ENCODE measurements at regions not wholly inside any gene's neighbourhood (a gene's known extent, or its start where the extent isn't known, plus 50 kb on each side); places are given as distances from the start of the nearest gene placed in this dataset.

DNA sequence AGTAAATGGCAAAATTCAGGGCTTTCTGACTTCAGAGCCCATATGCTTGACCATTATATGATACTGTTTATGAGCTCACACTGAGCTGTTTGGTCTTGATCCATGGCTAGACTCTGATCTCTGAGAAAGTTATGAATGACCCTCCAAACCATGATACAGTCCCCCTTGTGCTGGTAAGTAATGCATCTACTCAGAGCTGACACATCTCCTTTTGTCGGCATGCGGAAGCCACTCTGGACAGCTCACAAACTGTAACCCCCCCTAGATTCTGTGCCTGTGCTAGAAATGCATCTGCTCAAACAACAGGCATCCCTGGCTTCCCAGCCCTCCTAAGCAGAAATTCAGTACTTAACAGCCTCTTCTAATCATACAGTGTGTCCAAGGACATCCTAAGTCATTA lies 150.8 kb upstream of the RAG2 start:
- TF ChIP-seq, protein P1, sequence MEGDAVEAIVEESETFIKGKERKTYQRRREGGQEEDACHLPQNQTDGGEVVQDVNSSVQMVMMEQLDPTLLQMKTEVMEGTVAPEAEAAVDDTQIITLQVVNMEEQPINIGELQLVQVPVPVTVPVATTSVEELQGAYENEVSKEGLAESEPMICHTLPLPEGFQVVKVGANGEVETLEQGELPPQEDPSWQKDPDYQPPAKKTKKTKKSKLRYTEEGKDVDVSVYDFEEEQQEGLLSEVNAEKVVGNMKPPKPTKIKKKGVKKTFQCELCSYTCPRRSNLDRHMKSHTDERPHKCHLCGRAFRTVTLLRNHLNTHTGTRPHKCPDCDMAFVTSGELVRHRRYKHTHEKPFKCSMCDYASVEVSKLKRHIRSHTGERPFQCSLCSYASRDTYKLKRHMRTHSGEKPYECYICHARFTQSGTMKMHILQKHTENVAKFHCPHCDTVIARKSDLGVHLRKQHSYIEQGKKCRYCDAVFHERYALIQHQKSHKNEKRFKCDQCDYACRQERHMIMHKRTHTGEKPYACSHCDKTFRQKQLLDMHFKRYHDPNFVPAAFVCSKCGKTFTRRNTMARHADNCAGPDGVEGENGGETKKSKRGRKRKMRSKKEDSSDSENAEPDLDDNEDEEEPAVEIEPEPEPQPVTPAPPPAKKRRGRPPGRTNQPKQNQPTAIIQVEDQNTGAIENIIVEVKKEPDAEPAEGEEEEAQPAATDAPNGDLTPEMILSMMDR (IDR thresholded peaks at IDR 0.05), result no peak
- H3K9me3 ChIP-seq, result no peaks in the 10 kb centered on the region
- H3K4me3 ChIP-seq, result no peak overlapping the region
- peaks cover 6% of the 10 kb centered on the region for H3K4me1 ChIP-seq (ENCODE audit: low read depth)
- H3K36me3 ChIP-seq (ENCODE audit: low read depth), result no peaks in the 10 kb centered on the region
- intact Hi-C loops (cut with DNase I, micrococcal nuclease), result no loop called here
- ATAC-seq (no peak), DNase-seq (no peak)

DNA sequence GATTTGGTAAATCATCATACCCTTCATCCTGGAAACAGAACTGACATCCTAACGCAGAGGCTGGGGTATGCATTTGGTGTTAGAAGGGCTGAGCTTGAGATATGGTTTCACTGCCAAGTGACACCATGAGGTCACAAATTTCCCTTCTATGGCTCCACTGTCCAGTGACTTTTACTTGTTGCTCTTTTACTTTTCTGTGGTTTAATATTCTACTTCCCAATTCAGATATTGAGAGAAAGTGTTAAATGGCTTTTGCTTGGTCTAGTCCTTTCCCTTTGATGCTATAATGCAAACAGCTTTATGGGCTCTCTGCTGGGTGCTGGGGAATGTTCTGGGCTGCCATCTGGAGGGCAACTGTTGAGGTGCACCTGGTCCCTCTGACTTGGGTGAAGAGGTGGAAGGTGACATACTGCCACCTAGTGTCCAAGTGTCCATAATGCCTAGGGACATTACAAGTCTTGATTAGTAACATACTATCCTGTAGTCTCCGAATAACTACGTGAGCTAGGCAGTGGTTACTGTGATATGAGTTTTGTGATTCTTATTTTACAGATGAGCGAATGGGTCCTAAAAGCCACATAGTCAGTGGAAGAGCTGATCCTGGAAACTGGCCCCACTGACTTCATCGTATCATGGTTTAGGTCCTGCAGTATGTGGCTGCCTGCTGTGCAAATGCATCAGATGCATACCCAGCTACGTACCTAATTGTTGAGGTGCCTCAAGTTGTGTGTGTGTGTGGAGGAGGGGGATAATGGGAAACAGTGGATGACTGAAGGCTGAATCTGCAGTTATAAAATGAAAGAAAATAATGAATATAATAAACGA lies 149.1 kb upstream of the RAG2 start:
- H3K4me1 ChIP-seq (ENCODE audit: low read depth), result peaks cover 6% of the 10 kb centered on the region
- intact Hi-C loops (cut with DNase I, micrococcal nuclease), result no loop called here
- H3K9me3 ChIP-seq, result no peaks in the 10 kb centered on the region
- peak; percentile 100 for ATAC-seq
- peak; percentile 79 to 98 (median 90) for DNase-seq
- TF ChIP-seq, protein P1 (IDR thresholded peaks at IDR 0.05), result peak; percentile 93
- H3K36me3 ChIP-seq (ENCODE audit: low read depth), result no peaks in the 10 kb centered on the region
- H3K4me3 ChIP-seq, result no peak overlapping the region

DNA sequence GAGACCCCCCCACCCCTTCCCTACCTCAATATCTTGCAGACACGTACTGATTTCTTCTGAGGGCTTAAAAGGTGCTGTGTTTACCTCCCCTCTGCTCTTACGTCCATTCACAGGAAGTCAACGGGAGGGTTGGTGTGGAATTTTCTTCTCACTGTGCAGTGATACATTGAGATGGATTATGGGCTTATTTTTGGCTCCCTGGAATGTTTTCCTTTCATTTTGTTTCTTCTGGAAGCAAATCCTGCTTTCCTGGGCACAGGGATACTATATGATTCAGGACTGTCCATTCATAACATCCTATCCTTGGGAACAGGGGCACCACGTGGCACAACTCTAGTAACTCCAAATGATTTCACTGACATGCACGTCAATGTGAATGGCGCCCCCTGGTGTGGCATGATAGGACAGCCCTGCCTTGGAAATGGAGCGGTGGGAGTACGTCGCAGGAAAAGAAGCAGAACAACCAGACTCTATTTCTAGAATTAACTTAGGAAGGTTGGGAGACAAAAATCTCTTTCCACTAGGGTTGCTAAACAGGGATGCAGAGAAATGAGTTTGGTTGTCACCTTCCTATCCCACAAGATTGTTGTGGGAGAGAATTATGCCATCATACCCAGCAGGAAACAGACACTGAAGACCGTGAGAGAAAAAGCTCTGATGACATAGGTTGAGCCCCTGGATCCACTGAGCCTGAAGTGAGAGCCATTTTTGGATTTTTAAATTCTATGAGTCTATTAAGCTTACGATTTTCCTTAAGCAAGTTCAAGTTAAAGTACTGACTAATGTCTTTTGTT lies 146.5 kb upstream of the RAG2 start:
- peak; percentile 68 for ATAC-seq
- Histone ChIP-seq H3K9me3 (no peaks in the 10 kb centered on the region), H3K4me3 (no peak overlapping the region), H3K36me3 (ENCODE audit: low read depth) (no peaks in the 10 kb centered on the region), H3K4me1 (ENCODE audit: low read depth) (peaks cover 6% of the 10 kb centered on the region)
- peak; percentile 49 to 84 (median 78) for DNase-seq
- TF ChIP-seq, protein P1 (IDR thresholded peaks at IDR 0.05), result peak; percentile 55
- intact Hi-C loops (cut with DNase I, micrococcal nuclease), result loop anchor here in 1 of 2 donors (5.0 kb wide), 1 partner anchor 37 kb away; no protein-coding TSS in a partner anchor

DNA sequence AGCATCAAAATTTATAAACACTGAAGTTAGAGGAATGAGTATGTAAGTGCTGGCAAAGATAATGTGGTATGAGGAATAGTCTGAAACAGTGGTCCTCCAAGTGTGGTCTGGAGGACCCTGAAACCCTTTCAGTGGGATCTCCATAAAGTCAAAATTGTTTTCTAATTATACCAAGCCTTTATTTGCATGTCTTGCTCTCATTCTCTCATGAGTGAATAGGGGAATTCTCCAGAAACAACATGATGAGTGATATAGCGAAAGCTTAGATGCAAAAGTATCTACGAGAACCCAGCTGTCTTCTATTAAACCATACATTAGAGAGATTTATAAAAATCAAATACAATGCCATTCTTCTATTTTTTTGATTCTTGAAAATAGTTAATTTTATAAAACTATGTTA lies 145.0 kb upstream of the RAG2 start:
- intact Hi-C loops (cut with DNase I, micrococcal nuclease), result loop anchor here in 1 of 2 donors (5.0 kb wide), 1 partner anchor 36 kb away; no protein-coding TSS in a partner anchor
- H3K36me3 ChIP-seq (ENCODE audit: low read depth), result no peaks in the 10 kb centered on the region

DNA sequence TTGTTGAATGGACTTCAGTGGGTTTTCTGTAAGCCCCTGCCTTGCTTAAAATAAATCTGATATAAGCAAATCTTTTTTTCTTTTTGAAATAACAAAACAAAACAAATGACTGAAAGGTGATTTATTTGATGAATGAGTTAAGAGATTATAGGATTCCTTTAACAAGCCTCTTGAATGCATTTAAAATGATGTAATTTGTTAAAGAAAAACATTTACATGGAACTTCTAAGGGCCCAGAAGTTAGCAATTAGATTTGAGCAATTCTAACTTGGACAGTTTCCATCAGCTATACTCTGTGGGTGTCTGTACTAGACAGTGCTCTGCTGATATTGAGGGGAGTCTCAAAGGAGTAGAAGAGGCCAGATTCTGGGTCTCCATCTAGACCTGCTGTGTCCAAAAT lies 143.5 kb upstream of the RAG2 start:
- Histone ChIP-seq H3K36me3 (ENCODE audit: low read depth) (no peaks in the 10 kb centered on the region), H3K9me3 (no peaks in the 10 kb centered on the region), H3K4me3 (no peak overlapping the region), H3K4me1 (ENCODE audit: low read depth) (peaks cover 6% of the 10 kb centered on the region)
- TF ChIP-seq, protein P1 (IDR thresholded peaks at IDR 0.05), result no peak
- intact Hi-C loops (cut with DNase I, micrococcal nuclease), result loop anchor here in 1 of 2 donors (5.0 kb wide), 1 partner anchor 34 kb away; no protein-coding TSS in a partner anchor
- no peak for DNase-seq
- no peak for ATAC-seq

More for the DNA sequence above, 145.0 kb upstream of the RAG2 start:
- Histone ChIP-seq H3K4me3 (no peak overlapping the region), H3K9me3 (no peaks in the 10 kb centered on the region), H3K4me1 (ENCODE audit: low read depth) (peaks cover 6% of the 10 kb centered on the region)
- ATAC-seq (no peak), DNase-seq (no peak)
- TF ChIP-seq, protein P1 (IDR thresholded peaks at IDR 0.05), result no peak

Measured in mucosa of descending colon (tissue), 3 donors.